IMR-90 (cell line): ENCODE measurements at regions not wholly inside any gene's neighbourhood (a gene's known extent, or its start where the extent isn't known, plus 50 kb on each side); places are given as distances from the start of the nearest gene placed in this dataset.
A peak's percentile ranks its signal among the peaks of the same experiment; 100 is the strongest.

Experiments
- ATAC-seq: fragments of 200-7000 bp; cut with Tn5 transposase; 2 replicates; pipeline ENCODE4 v1.9.1; 2020; ENCODE audit warnings: low read depth, mild to moderate bottlenecking, moderate library complexity
- BruUV-seq: library from RNA; stranded (reverse); fragments of 400-500 nt; replicated peaks from 2 replicates; lab custom pipeline; 2021; lab: Mats Ljungman, UMichigan
- CTCF ChIA-PET: fragments of 300-600 bp; formaldehyde crosslinking; extraction: SDS; loops from one replicate; lab custom pipeline; 2021; ENCODE audit warnings: antibody characterized with exemption; lab: Yijun Ruan, JAX
- POLR2A ChIA-PET: fragments of 300-600 bp; sonication (Branson Sonifier 250); formaldehyde crosslinking; loops from one replicate; lab custom pipeline; 2022; ENCODE audit warnings: antibody characterized with exemption; ENCODE audit not compliant: unreplicated experiment; lab: Charles Lee
- DNase-seq: peaks from one replicate; pipeline ENCODE4 v3.0.0; 2013
- H2AFZ ChIP-seq: replicated peaks from 2 replicates; pipeline ENCODE3; 2013; ENCODE audit warnings: low read length, mild to moderate bottlenecking; ENCODE audit not compliant: poor library complexity
- H2AK5ac ChIP-seq: 2 replicates; pipeline ENCODE4 v1.6.1; 2013; ENCODE audit warnings: low read depth, low read length, inconsistent platforms
- H2AK9ac ChIP-seq: replicated peaks from 2 replicates; pipeline ENCODE3; 2013; ENCODE audit warnings: mild to moderate bottlenecking, low read depth, low read length, moderate library complexity; ENCODE audit not compliant: poor library complexity
- H2BK120ac ChIP-seq: 2 replicates; pipeline ENCODE4 v1.6.1; 2013; ENCODE audit warnings: low read depth, low read length, inconsistent platforms
- H2BK15ac ChIP-seq: 3 replicates; pipeline ENCODE4 v1.6.1; 2013; ENCODE audit warnings: low read depth, low read length, inconsistent platforms
- H2BK20ac ChIP-seq: 2 replicates; pipeline ENCODE4 v1.6.1; 2013; ENCODE audit warnings: low read depth, mild to moderate bottlenecking, inconsistent platforms, low read length, moderate library complexity
- H2BK5ac ChIP-seq: 2 replicates; pipeline ENCODE4 v1.6.1; 2013; ENCODE audit warnings: mild to moderate bottlenecking, low read depth, low read length, inconsistent platforms; ENCODE audit not compliant: poor library complexity, severe bottlenecking
- H3K14ac ChIP-seq: replicated peaks from 2 replicates; pipeline ENCODE4 v1.6.1; 2013; ENCODE audit warnings: low read depth, low read length, inconsistent platforms
- H3K18ac ChIP-seq: 2 replicates; pipeline ENCODE4 v1.6.1; 2013; ENCODE audit warnings: low read depth, low read length, control low read depth
- H3K23ac ChIP-seq: 2 replicates; pipeline ENCODE4 v1.6.1; 2013; ENCODE audit warnings: low read depth, low read length, inconsistent platforms
- H3K27ac ChIP-seq: 2 replicates; pipeline ENCODE4 v1.5.1; 2013; ENCODE audit warnings: mild to moderate bottlenecking, control low read depth, low read length; ENCODE audit not compliant: insufficient read depth
- H3K27me3 ChIP-seq: 2 replicates; pipeline ENCODE4 v1.6.1; 2013; ENCODE audit warnings: low read length; ENCODE audit not compliant: control insufficient read depth, insufficient read depth
- H3K36me3 ChIP-seq: 2 replicates; pipeline ENCODE4 v1.6.1; 2013; ENCODE audit warnings: low read length, mixed read lengths; ENCODE audit not compliant: control insufficient read depth, insufficient read depth
- H3K4ac ChIP-seq: 2 replicates; pipeline ENCODE4 v1.6.1; 2013; ENCODE audit warnings: low read depth, low read length, inconsistent platforms
- H3K4me1 ChIP-seq: 2 replicates; pipeline ENCODE4 v1.6.1; 2013; ENCODE audit warnings: low read length, mixed read lengths; ENCODE audit not compliant: control insufficient read depth, insufficient read depth
- H3K4me2 ChIP-seq: 2 replicates; pipeline ENCODE4 v1.6.1; 2013; ENCODE audit warnings: low read depth, mild to moderate bottlenecking, control low read depth, low read length, moderate library complexity
- H3K4me3 ChIP-seq: 2 replicates; pipeline ENCODE4 v1.5.1; 2013; ENCODE audit warnings: low read depth, mild to moderate bottlenecking, control low read depth, low read length, moderate library complexity; ENCODE audit not compliant: insufficient read depth
- H3K56ac ChIP-seq: 2 replicates; pipeline ENCODE4 v1.6.1; 2013; ENCODE audit warnings: low read length, inconsistent platforms; ENCODE audit not compliant: insufficient read depth; ENCODE audit errors: extremely low read depth
- H3K79me1 ChIP-seq, 2 experiments: 2 replicates each; pipeline ENCODE4 v1.6.1; 2013; ENCODE audit warnings: low read length in 2 of 2, inconsistent platforms in 1 of 2, low read depth in 1 of 2
- H3K9ac ChIP-seq: 2 replicates; pipeline ENCODE4 v1.6.1; 2013; ENCODE audit warnings: low read depth, low read length, control low read depth
- H3K9me1 ChIP-seq: 2 replicates; pipeline ENCODE4 v1.6.1; 2013; ENCODE audit warnings: low read length, inconsistent platforms; ENCODE audit not compliant: insufficient read depth
- H3K9me3 ChIP-seq: 2 replicates; pipeline ENCODE4 v1.6.1; 2013; ENCODE audit warnings: low read length; ENCODE audit not compliant: control insufficient read depth, insufficient read depth
- H4K20me1 ChIP-seq: 2 replicates; pipeline ENCODE4 v1.6.1; 2013; ENCODE audit warnings: low read length, inconsistent platforms; ENCODE audit not compliant: insufficient read depth
- H4K5ac ChIP-seq: 2 replicates; pipeline ENCODE4 v1.6.1; 2013; ENCODE audit warnings: mild to moderate bottlenecking, low read depth, low read length, control low read depth
- H4K8ac ChIP-seq, 2 experiments: 2 replicates each; pipeline ENCODE4 v1.6.1; 2013; ENCODE audit warnings: low read depth in 2 of 2, low read length in 2 of 2, control low read depth in 1 of 2, inconsistent platforms in 1 of 2
- H4K91ac ChIP-seq: 2 replicates; pipeline ENCODE4 v1.6.1; 2013; ENCODE audit warnings: low read depth, low read length, inconsistent platforms; ENCODE audit not compliant: insufficient read depth
- CEBPB ChIP-seq: IDR thresholded peaks from 2 replicates; pipeline ENCODE4 v1.6.1; 2012; ENCODE audit warnings: low read depth, low read length, improper control_type of control experiment
- POLR2A ChIP-seq: IDR thresholded peaks from 2 replicates; pipeline ENCODE4 v1.6.1; 2012; ENCODE audit warnings: mild to moderate bottlenecking, low read depth, low read length
- WGBS, 2 experiments: methylation state at CpG; one replicate each; pipeline versions ENCODE4 v1.1.5 to v1.1.7; 2013; ENCODE audit warnings: missing lambda C conversion rate in 2 of 2; ENCODE audit not compliant: insufficient read length in 1 of 2; ENCODE audit errors: extremely low coverage in 2 of 2; 5-methylcytosine and 5-hydroxymethylcytosine counted together
- dilution Hi-C: fragments of 300-500 bp; cut with HindIII; formaldehyde crosslinking; loops from one replicate; pipeline ENCODE4 v1.14.3; 2018; ENCODE audit warnings: low sequenced_read_pairs; ENCODE audit not compliant: unreplicated experiment
- in situ Hi-C: fragments of 300-500 bp; cut with MboI; formaldehyde crosslinking; loops from 3 replicates; pipeline ENCODE4 v1.14.3; 2019; ENCODE audit warnings: low sequenced_read_pairs, inconsistent platforms, mixed read lengths
- intact Hi-C: fragments of 100-400 bp; cut with micrococcal nuclease; formaldehyde crosslinking; loops from 2 replicates; pipeline ENCODE4 v1.10.0; 2022

DNA sequence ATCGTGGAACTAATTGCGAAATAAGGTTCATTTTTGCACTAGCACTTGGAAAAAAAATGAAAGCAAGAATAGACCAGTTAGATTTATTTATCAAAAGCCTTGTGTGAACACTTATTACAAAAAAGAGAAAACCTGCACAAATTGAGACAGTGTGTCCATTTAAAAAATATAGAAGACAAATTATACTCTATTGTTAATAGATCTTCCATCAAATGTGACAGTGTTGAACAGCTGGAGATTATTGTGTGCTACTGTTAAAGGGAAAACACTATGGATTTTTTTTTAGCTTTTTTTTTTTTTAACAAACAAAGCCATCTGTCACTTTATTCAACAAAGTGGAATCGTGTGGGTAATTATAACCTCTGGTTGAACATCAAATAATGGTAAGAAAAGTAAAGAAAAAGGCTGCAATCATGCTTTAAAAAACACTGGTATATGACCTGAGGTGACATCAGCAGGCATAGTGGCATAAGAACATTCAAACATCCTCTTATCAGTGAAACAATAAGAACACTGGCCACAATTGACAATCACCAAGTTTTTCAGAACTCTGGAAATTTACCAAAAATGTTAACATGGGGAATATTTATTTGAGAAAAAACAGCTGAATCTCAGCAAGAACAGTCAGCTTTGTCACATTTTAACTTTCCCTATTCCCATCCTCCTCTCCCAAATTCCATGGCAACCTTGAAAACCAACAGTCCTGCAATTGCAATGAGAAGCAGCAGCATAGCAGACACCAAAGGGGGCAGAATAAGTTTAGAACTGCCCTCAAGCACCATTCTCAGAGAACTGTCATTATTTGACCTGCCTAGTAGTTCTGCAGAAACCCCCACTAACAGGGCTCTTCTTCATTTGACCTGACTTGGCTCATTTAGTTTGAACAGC is 442.3 kb upstream of the MON1B start:
- Histone ChIP-seq H3K14ac (no peak overlapping the region), H4K91ac (no peak overlapping the region), H2AK5ac (no peak overlapping the region), H3K27ac (no peak overlapping the region), H3K56ac (no peak overlapping the region), H2AFZ (no peak overlapping the region), H3K23ac (no peak overlapping the region), H2BK5ac (no peak overlapping the region), H3K36me3 (no peaks in the 10 kb centered on the region), H3K9me1 (no peaks in the 10 kb centered on the region), H3K27me3 (no peaks in the 10 kb centered on the region), H3K4me2 (no peak overlapping the region), H2BK15ac (no peak overlapping the region), H3K9me3 (peaks cover 12% of the 10 kb centered on the region), H2BK20ac (no peak overlapping the region), H3K4me1 (no peaks in the 10 kb centered on the region), H3K4ac (no peak overlapping the region), H4K8ac (no peak overlapping the region), H3K9ac (no peak overlapping the region), H3K4me3 (no peak overlapping the region), H3K79me1 (no peaks in the 10 kb centered on the region), H2BK120ac (no peak overlapping the region), H4K5ac (no peak overlapping the region), H2AK9ac (no peak overlapping the region), H4K20me1 (no peaks in the 10 kb centered on the region), H3K18ac (no peak overlapping the region)
- ATAC-seq, result no peak
- no peak for DNase-seq
- no TSS peak for BruUV-seq
- in situ Hi-C loops (no loop called here), intact Hi-C loops (no loop called here), dilution Hi-C loops (no loop called here)
- ChIA-PET POLR2A (no interaction called here), CTCF (no interaction called here)
- TF ChIP-seq POLR2A, result no peak
- TF ChIP-seq CEBPB, result 0 out of 2 replicates have a peak, but pooled peaks have one; percentile 16
- WGBS, 2 experiments, result no CpG with 5 or more reads among the region's 3 CpGs
